OCI-LY3 (cell line): ENCODE measurements at regions not wholly inside any gene's neighbourhood (a gene's known extent, or its start where the extent isn't known, plus 50 kb on each side); places are given as distances from the start of the nearest gene placed in this dataset.

Source experiments
- EZH2phosphoT487 ChIP-seq: fragments of 200-600 bp; shearing (Covaris generic); IDR thresholded peaks from 2 replicates; pipeline ENCODE4 v1.6.1; 2018; ENCODE audit warnings: antibody characterized with exemption, mixed run types, low read depth
- TF ChIP-seq, protein P1 (sequence below): fragments of 200-600, 300-600 bp; sonication (generic); IDR thresholded peaks from 2 replicates; pipeline ENCODE4 v1.5.1; 2014; ENCODE audit warnings: antibody characterized with exemption, low read length, low read depth

DNA sequence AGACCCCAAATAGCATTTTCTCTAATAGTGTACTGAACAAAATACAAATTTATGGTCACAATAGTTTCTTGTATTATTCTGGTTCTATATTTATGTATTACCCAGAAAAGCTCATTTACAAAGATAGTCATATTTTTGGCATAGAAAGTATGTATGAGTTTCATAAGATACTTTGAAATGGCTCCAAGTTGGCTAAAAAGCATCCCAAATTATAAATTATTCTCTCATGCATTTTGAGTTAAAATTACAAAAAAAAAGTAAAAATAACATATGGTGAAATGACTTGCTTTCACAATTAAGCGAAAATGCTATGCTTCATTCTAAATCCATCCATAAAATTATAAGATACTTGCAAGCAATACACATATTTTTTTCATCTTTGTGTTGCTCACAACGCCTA lies 530.7 kb downstream of the ZNF804A start:
- TF ChIP-seq, protein P1, sequence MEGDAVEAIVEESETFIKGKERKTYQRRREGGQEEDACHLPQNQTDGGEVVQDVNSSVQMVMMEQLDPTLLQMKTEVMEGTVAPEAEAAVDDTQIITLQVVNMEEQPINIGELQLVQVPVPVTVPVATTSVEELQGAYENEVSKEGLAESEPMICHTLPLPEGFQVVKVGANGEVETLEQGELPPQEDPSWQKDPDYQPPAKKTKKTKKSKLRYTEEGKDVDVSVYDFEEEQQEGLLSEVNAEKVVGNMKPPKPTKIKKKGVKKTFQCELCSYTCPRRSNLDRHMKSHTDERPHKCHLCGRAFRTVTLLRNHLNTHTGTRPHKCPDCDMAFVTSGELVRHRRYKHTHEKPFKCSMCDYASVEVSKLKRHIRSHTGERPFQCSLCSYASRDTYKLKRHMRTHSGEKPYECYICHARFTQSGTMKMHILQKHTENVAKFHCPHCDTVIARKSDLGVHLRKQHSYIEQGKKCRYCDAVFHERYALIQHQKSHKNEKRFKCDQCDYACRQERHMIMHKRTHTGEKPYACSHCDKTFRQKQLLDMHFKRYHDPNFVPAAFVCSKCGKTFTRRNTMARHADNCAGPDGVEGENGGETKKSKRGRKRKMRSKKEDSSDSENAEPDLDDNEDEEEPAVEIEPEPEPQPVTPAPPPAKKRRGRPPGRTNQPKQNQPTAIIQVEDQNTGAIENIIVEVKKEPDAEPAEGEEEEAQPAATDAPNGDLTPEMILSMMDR = no peak
- TF ChIP-seq EZH2phosphoT487 = no peak
